Fibroblast of lung (primary cell): ENCODE measurements at regions not wholly inside any gene's neighbourhood (a gene's known extent, or its start where the extent isn't known, plus 50 kb on each side); places are given as distances from the start of the nearest gene placed in this dataset.

ENCODE experiments used
- DNase-seq, 2 donors: peaks; one replicate each; pipeline versions ENCODE4 v3.0.0 to v3.0.0-alpha.2; 2010; ENCODE audit warnings: low read depth in 2 of 2
- H2AFZ ChIP-seq: 2 replicates; pipeline ENCODE4 v1.5.1; 2012; ENCODE audit warnings: low read length, control low read depth, inconsistent platforms
- H3K27ac ChIP-seq: 2 replicates; pipeline ENCODE4 v1.5.1; 2011; ENCODE audit warnings: low read length, control low read depth; ENCODE audit not compliant: insufficient read depth
- H3K27me3 ChIP-seq: 2 replicates; pipeline ENCODE4 v1.5.1; 2011; ENCODE audit warnings: mild to moderate bottlenecking, low read length; ENCODE audit not compliant: control insufficient read depth, insufficient read depth
- H3K36me3 ChIP-seq: 2 replicates; pipeline ENCODE4 v1.5.1; 2011; ENCODE audit warnings: low read length; ENCODE audit not compliant: control insufficient read depth, insufficient read depth
- H3K4me1 ChIP-seq: 2 replicates; pipeline ENCODE4 v1.5.1; 2011; ENCODE audit warnings: low read length; ENCODE audit not compliant: control insufficient read depth, insufficient read depth; ENCODE audit errors: extremely low read depth
- H3K4me2 ChIP-seq: 2 replicates; pipeline ENCODE4 v1.5.1; 2011; ENCODE audit warnings: low read length, control low read depth; ENCODE audit not compliant: insufficient read depth; ENCODE audit errors: extremely low read depth
- H3K4me3 ChIP-seq, 4 experiments: fragments of 200-600 bp in 1 of 4; sonication (generic) in 1 of 4; replicated peaks in 1 of 4; 2 replicates each; pipeline ENCODE4 v1.5.1; 2011 to 2016; ENCODE audit warnings: low read length in 4 of 4, low read depth in 3 of 4, mild to moderate bottlenecking in 3 of 4, control low read depth in 2 of 4, inconsistent platforms in 1 of 4, mixed read lengths in 1 of 4; ENCODE audit not compliant: insufficient read depth in 1 of 4; ENCODE audit errors: control extremely low read depth in 1 of 4
- H3K79me2 ChIP-seq: 2 replicates; pipeline ENCODE4 v1.5.1; 2012; ENCODE audit warnings: mild to moderate bottlenecking, low read length, inconsistent platforms; ENCODE audit not compliant: control insufficient read depth, insufficient read depth
- H3K9ac ChIP-seq: 2 replicates; pipeline ENCODE4 v1.5.1; 2011; ENCODE audit warnings: mild to moderate bottlenecking, low read length, control low read depth; ENCODE audit not compliant: insufficient read depth
- H3K9me3 ChIP-seq: 2 replicates; pipeline ENCODE4 v1.5.1; 2012; ENCODE audit warnings: low read depth, low read length; ENCODE audit not compliant: control insufficient read depth, insufficient read depth
- H4K20me1 ChIP-seq: 2 replicates; pipeline ENCODE4 v1.5.1; 2011; ENCODE audit warnings: low read length; ENCODE audit not compliant: control insufficient read depth, insufficient read depth; ENCODE audit errors: extremely low read depth
- CTCF ChIP-seq, 2 donors: IDR thresholded peaks in 1 of 2; conservative IDR thresholded peaks in 1 of 2; 1 replicate in 1 of 2; 2 replicates in 1 of 2; pipeline ENCODE4 v1.5.1; 2011 to 2012; ENCODE audit warnings: low read length in 2 of 2, control low read depth in 1 of 2, inconsistent platforms in 1 of 2, low read depth in 1 of 2, mild to moderate bottlenecking in 1 of 2
- EZH2 ChIP-seq: IDR thresholded peaks from 2 replicates; pipeline ENCODE4 v1.5.1; 2012; ENCODE audit warnings: low read length, control low read depth, mild to moderate bottlenecking; ENCODE audit errors: missing control alignments

GRCh38 chr1:83060651-83061390 lies 938.1 kb downstream of the TTLL7 start:
- H3K36me3 ChIP-seq = no peaks in the 10 kb centered on the region
- no peaks in the 10 kb centered on the region for H3K79me2 ChIP-seq
- no peak overlapping the region for H2AFZ ChIP-seq
- H4K20me1 ChIP-seq = no peaks in the 10 kb centered on the region
- DNase-seq = no peak
- H3K9me3 ChIP-seq = no peaks in the 10 kb centered on the region
- H3K4me3 ChIP-seq = no peak overlapping the region
- TF ChIP-seq EZH2 = no peak
- TF ChIP-seq CTCF (conservative IDR thresholded peaks at IDR 0.05 in 1 of 2, IDR thresholded peaks at IDR 0.05 in 1 of 2; ENCODE audit: low read depth in 1 of 2, low read length in 2 of 2) = no peak
- no peaks in the 10 kb centered on the region for H3K27me3 ChIP-seq
- no peak overlapping the region for H3K4me2 ChIP-seq
- H3K4me1 ChIP-seq = no peaks in the 10 kb centered on the region
- no peak overlapping the region for H3K9ac ChIP-seq
- H3K27ac ChIP-seq = no peak overlapping the region

- no peaks in the 10 kb centered on the region for H3K27me3 ChIP-seq
- TF ChIP-seq CTCF (conservative IDR thresholded peaks at IDR 0.05 in 1 of 2, IDR thresholded peaks at IDR 0.05 in 1 of 2; ENCODE audit: low read depth in 1 of 2, low read length in 2 of 2) = no peak
- no peak for TF ChIP-seq EZH2
Measured at GRCh38 chr1:83060221-83060620, 938.7 kb downstream of the TTLL7 start.

GRCh38 chr1:83058327-83058726 lies 940.6 kb downstream of the TTLL7 start:
- no peak overlapping the region for H3K9ac ChIP-seq
- no peak overlapping the region for H3K4me2 ChIP-seq
- H3K36me3 ChIP-seq = no peaks in the 10 kb centered on the region
- H3K4me3 ChIP-seq = no peak overlapping the region
- no peaks in the 10 kb centered on the region for H3K9me3 ChIP-seq
- no peaks in the 10 kb centered on the region for H3K4me1 ChIP-seq
- no peak overlapping the region for H3K27ac ChIP-seq
- no peaks in the 10 kb centered on the region for H3K79me2 ChIP-seq
- no peaks in the 10 kb centered on the region for H4K20me1 ChIP-seq
- DNase-seq = no peak
- no peaks in the 10 kb centered on the region for H3K27me3 ChIP-seq
- H2AFZ ChIP-seq = no peak overlapping the region
- TF ChIP-seq CTCF (conservative IDR thresholded peaks at IDR 0.05 in 1 of 2, IDR thresholded peaks at IDR 0.05 in 1 of 2; ENCODE audit: low read depth in 1 of 2, low read length in 2 of 2) = no peak
- no peak for TF ChIP-seq EZH2

More at GRCh38 chr1:83060221-83060620, 938.7 kb downstream of the TTLL7 start:
- no peaks in the 10 kb centered on the region for H3K9me3 ChIP-seq
- H3K27ac ChIP-seq = no peak overlapping the region
- no peak overlapping the region for H3K9ac ChIP-seq
- no peaks in the 10 kb centered on the region for H3K79me2 ChIP-seq
- H4K20me1 ChIP-seq = no peaks in the 10 kb centered on the region
- no peaks in the 10 kb centered on the region for H3K36me3 ChIP-seq
- H3K4me3 ChIP-seq = no peak overlapping the region
- H3K4me2 ChIP-seq = no peak overlapping the region
- no peaks in the 10 kb centered on the region for H3K4me1 ChIP-seq
- DNase-seq = no peak
- no peak overlapping the region for H2AFZ ChIP-seq
